Natural killer cell treated with Interleukin-12 subunit alpha and Interleukin-12 subunit beta and Interleukin-15 and Interleukin-18, amount 100 ng/mL, for 72 hours (primary cell): ENCODE measurements at regions not wholly inside any gene's neighbourhood (a gene's known extent, or its start where the extent isn't known, plus 50 kb on each side); places are given as distances from the start of the nearest gene placed in this dataset.

Source experiments
- ATAC-seq, 2 donors: fragments of 150-1000 bp; cut with Tn5 transposase in 1 of 2; sonication (Bioruptor Pico), chemical (Tn5 transposase) in 1 of 2; 2 replicates each; pipeline ENCODE4 v1.10.0; 2021
- DNase-seq: peaks from one replicate; pipeline ENCODE4 v3.0.0; 2022; ENCODE audit warnings: low spot score
- H3K27ac Mint-ChIP-seq, 2 donors: 1 replicate in 1 of 2; 2 replicates in 1 of 2; pipeline ENCODE4 v1.8.0; 2022; ENCODE audit warnings: mixed read lengths in 2 of 2, mild to moderate bottlenecking in 1 of 2, moderate library complexity in 1 of 2
- H3K27me3 Mint-ChIP-seq, 2 donors: 1 replicate in 1 of 2; 2 replicates in 1 of 2; pipeline ENCODE4 v1.8.0; 2022; ENCODE audit warnings: mixed read lengths in 2 of 2
- H3K36me3 Mint-ChIP-seq: one replicate; pipeline ENCODE4 v1.8.0; 2022; ENCODE audit warnings: mixed read lengths
- H3K4me1 Mint-ChIP-seq, 2 donors: 1 replicate in 1 of 2; 2 replicates in 1 of 2; pipeline ENCODE4 v1.8.0; 2022; ENCODE audit warnings: low read depth in 2 of 2, mixed read lengths in 2 of 2, mild to moderate bottlenecking in 1 of 2
- H3K4me3 Mint-ChIP-seq: one replicate; pipeline ENCODE4 v1.8.0; 2022; ENCODE audit warnings: mixed read lengths
- H3K9me3 Mint-ChIP-seq: 2 replicates; pipeline ENCODE4 v1.8.0; 2022; ENCODE audit warnings: mixed read lengths

DNA sequence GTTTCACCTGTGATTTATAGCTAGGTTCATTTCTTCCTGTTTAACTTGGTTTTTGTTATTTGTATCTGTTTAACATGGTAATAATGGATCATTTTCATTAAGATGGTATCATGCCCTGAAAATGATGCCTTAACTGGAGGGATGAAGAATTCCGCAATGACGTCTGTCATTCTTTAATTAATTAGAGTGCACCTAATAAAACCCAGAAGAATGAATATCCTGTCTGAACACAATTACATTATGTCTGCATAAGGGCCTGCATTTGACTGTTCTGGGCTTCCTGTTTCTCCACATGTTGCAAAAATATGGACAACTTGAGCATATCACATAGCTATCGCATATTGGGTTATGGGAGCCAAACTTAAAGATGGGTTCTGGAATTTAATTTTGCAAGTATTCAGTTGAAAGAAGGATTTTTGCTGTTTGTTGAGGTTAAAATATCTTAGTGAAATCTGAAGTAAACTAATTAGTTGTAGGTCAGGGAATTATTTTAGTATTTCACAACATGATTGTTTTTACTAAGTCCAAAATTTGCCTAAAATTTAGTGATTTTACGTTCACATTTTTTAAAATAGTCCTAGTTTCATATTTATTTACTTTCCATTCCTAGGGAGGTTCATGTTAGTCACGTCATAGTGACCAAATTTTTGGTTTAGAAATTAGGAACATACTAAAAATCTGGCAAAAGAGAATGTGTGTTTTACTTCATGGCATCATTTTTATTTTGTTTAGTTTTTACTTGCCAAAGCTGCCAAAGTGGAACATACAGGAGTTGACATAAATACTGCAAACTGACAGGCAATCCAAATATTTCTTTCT lies 321.0 kb upstream of the TGFBR2 start:
- Mint-ChIP-seq H3K27ac (peak overlapping the region; percentile 28 to 67), H3K36me3 (peaks cover 4% of the 10 kb centered on the region), H3K9me3 (no peaks in the 10 kb centered on the region), H3K4me3 (peak overlapping the region; percentile 46), H3K4me1 (peaks cover 30 to 56% of the 10 kb centered on the region in 2 donors), H3K27me3 (no peaks in the 10 kb centered on the region)
- DNase-seq (no peak), ATAC-seq (no peak)

DNA sequence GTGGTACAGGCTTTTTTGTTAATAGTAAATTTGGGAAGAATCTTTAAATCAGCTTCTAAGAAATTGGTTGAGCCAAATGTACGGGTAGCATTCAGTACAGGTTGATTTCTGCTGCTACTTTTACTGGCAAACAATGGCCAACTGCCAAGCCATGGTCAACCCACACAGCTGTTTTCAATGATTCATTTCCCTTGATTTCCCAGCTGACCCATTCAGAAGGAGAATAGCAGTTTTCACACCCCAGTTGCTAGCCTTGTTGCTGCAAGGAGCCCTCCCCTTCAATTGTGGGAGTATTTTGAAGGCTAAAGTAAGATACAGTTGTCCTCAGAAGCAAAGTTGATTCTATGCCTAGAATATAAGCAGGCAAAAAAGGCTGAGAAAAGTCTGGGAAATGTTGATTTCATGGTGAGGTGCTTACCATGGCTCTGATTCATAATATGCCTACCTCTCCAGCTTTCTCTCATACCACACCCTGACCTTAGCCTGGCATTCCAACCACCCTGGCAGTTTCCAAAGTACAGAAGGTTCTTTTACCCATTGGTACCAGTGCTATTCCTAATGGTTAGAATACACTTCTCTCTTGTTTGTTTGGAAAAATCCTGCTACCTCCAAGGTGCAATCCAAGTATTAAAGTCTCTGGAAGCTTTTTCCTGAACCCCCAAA lies 320.3 kb upstream of the TGFBR2 start:
- H3K36me3 Mint-ChIP-seq = peaks cover 4% of the 10 kb centered on the region
- H3K9me3 Mint-ChIP-seq = no peaks in the 10 kb centered on the region
- H3K27me3 Mint-ChIP-seq = no peaks in the 10 kb centered on the region
- H3K27ac Mint-ChIP-seq = peak overlapping the region; percentile 28 to 67
- H3K4me3 Mint-ChIP-seq = peak overlapping the region; percentile 46
- peak; percentile 64 for DNase-seq
- H3K4me1 Mint-ChIP-seq = peaks cover 30 to 56% of the 10 kb centered on the region in 2 donors
- ATAC-seq = peak; percentile 78 to 85

DNA sequence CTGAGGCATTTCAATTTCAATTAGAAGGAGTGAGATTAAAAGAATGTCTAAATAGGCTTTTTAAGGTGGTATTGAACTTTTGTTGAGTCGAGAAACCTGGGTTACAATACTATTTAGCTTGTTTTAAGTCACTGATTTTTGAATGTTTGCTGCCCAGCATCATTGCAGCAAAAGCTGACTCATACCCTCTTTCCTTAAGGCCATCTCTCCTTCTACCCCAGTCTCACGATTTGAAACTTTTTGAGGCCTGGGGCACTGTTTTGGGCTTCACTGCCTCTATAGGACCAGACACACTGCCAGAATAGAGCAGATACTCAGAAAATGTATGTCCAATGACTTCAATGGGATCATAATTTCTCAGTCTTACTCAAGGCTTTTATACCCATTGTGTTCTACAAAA lies 319.6 kb upstream of the TGFBR2 start:
- peaks cover 33 to 58% of the 10 kb centered on the region in 2 donors for H3K4me1 Mint-ChIP-seq
- no peaks in the 10 kb centered on the region for H3K9me3 Mint-ChIP-seq
- H3K4me3 Mint-ChIP-seq = peak overlapping the region; percentile 46
- peak overlapping the region; percentile 28 to 67 for H3K27ac Mint-ChIP-seq
- H3K36me3 Mint-ChIP-seq = peaks cover 4% of the 10 kb centered on the region
- ATAC-seq = peak in 1 of 2 donors; percentile 49
- H3K27me3 Mint-ChIP-seq = no peaks in the 10 kb centered on the region
- no peak for DNase-seq

DNA sequence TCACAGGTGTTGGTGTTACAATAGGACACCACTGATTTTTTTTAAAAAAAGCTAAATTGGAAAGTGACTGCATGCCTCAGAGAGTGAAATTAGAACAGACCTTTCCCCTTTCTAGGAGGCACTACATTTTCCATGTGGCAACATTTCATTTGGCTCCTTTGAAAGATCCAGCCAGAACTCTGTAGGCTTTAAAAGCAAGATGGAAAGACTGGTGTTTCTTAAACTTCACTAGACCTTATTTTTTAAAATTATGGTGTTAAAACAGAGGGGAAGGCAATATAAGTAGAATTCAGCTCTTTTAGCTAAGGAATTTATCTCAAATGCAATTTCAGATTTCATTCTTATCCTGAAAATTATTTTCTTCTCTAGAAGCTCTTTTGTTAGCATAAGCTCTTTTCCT lies 317.6 kb upstream of the TGFBR2 start:
- H3K27me3 Mint-ChIP-seq = peaks cover 0 to 4% of the 10 kb centered on the region in 2 donors
- H3K4me1 Mint-ChIP-seq = peaks cover 37 to 68% of the 10 kb centered on the region in 2 donors
- ATAC-seq (no peak), DNase-seq (no peak)
- H3K27ac Mint-ChIP-seq = peak overlapping the region; percentile 56 to 81
- peak overlapping the region; percentile 31 for H3K4me3 Mint-ChIP-seq
- peaks cover 4% of the 10 kb centered on the region for H3K36me3 Mint-ChIP-seq
- H3K9me3 Mint-ChIP-seq = no peaks in the 10 kb centered on the region

DNA sequence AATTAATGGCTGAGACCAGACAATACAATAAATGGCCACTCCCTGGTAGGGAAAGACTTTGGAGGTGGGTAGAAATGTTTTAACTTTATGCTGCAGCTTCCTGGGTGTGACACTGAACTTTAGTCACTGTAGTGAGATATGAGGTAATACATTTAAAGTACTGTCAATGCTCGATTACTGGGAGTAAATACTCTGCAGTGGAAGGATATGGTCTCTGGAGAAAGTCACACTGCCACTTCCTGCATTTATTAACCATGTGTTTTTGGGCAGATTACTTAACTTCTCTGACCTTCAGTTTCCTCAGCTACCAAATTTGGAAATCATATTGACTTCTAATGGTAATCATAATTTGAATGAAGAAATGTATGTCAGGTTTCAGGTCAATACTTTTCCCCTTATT lies 317.1 kb upstream of the TGFBR2 start:
- Mint-ChIP-seq H3K4me3 (peak overlapping the region; percentile 31), H3K9me3 (no peaks in the 10 kb centered on the region), H3K27me3 (peaks cover 0 to 7% of the 10 kb centered on the region in 2 donors), H3K27ac (peak overlapping the region; percentile 56 to 81), H3K4me1 (peaks cover 37 to 65% of the 10 kb centered on the region in 2 donors), H3K36me3 (peaks cover 4% of the 10 kb centered on the region)
- peak; percentile 66 to 80 for ATAC-seq
- DNase-seq = no peak

DNA sequence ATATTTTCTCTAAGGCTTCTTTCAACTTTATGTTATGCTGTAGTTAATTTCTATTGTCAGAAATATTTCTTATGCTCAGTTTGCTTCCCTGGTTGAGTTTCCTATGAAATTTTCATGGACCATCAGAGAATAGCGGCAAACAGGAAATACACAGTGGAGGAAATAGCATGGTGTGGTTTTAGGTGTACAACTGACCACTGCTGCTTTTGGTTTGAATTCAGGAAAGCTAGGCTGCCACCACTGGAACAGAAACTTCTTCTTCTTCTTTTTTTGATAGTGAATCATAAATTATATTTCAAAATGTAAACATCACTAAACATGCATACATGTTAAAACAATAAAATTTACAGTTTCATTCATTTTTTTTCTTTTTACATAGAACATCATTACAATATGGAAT lies 316.6 kb upstream of the TGFBR2 start:
- H3K36me3 Mint-ChIP-seq = peaks cover under 1% of the 10 kb centered on the region
- H3K27ac Mint-ChIP-seq = peak overlapping the region; percentile 56 to 81
- peak in 1 of 2 donors; percentile 39 for ATAC-seq
- peak overlapping the region; percentile 31 for H3K4me3 Mint-ChIP-seq
- H3K27me3 Mint-ChIP-seq = peaks cover 0 to 7% of the 10 kb centered on the region in 2 donors
- H3K9me3 Mint-ChIP-seq = no peaks in the 10 kb centered on the region
- peaks cover 37 to 60% of the 10 kb centered on the region in 2 donors for H3K4me1 Mint-ChIP-seq
- DNase-seq = no peak

DNA sequence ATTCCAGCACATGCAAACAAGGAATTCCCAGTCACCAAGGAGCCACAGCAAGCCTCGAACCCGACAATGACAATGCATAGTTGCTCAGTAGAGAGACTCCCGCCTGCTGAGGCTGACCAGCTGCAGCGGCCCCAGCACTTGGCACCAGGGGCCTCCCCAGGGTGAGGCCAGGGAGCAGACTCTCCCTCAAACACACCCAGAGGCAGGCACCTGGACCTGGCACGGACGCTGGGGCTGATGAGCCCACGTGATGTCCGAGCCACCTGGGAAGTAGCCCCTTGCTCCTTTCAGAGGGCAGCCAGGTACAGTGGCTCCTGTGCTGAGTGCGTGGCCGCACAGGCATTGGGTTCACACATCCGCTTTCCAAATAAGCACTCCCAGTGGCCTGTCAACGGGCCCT lies 315.9 kb upstream of the TGFBR2 start:
- DNase-seq = no peak
- peaks cover 0 to 7% of the 10 kb centered on the region in 2 donors for H3K27me3 Mint-ChIP-seq
- no peak overlapping the region for H3K4me3 Mint-ChIP-seq
- H3K36me3 Mint-ChIP-seq = no peaks in the 10 kb centered on the region
- peaks cover 31 to 54% of the 10 kb centered on the region in 2 donors for H3K4me1 Mint-ChIP-seq
- H3K9me3 Mint-ChIP-seq = no peaks in the 10 kb centered on the region
- peak overlapping the region in 1 of 2 donors; percentile 56 for H3K27ac Mint-ChIP-seq
- ATAC-seq = no peak

DNA sequence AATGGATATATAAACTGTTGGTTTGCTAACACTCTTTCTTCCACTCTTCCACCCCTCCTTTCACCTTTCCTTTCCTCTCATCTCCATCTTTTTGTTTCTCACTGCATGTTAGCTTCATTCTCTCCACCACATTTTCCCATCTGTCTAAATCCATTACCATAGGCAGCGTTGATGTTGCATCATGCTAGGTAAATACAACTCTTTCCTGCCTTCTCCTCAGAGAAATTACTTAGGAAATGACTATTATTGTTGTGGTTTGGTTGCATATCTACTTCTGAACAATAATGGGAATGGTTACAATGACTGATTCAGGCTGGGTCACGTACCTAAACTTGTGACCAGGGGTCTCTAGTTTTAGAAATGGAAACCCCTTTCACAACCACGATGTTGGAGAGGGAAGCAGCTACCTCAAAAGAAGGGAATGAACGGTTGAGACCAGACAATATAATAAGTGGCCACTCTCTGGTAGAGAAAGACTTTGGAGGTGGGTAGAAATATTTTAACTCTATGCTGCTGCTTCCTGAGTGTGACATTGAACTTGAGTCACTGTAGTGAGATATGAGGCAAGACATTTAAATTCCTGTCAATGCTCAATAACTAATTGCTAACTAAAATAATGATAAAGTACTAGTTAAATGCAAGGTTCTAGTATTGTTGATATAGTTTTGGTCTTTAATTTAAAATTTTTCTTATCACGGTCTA lies 314.1 kb upstream of the TGFBR2 start:
- Mint-ChIP-seq H3K4me3 (peak overlapping the region; percentile 26), H3K27ac (peak overlapping the region; percentile 1 to 14), H3K4me1 (peaks cover 18 to 36% of the 10 kb centered on the region in 2 donors), H3K36me3 (no peaks in the 10 kb centered on the region), H3K27me3 (peaks cover 0 to 7% of the 10 kb centered on the region in 2 donors), H3K9me3 (no peaks in the 10 kb centered on the region)
- DNase-seq (no peak), ATAC-seq (peak in 1 of 2 donors; percentile 26)

DNA sequence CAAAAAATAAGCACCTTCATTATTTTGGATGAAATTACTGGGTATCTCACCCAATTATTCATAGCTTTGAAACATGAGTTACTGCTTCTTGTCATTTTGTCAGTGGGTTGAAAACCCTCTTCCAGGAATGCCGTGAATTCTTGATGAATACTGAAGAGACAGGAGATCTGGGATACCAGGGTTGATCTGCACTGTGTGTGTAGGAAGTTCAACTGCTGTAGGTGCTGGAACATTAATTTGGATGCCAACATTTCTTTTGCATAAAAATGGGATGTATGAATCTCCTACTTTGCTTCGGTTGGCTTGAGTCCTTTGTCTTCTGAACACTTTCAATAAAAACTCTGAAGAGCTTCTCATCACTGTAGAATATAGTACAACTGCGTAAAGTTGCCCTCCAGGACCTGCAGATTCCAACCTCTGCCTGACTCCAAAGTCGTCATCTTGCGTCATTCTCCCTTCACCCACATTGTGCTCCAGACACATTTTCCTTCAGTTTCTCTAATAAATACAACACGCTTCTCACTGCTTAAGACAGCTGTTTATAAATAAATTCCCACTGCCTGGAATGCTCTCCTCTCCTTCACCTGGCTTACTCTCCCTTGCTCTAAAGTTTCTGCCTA lies 312.7 kb upstream of the TGFBR2 start:
- ATAC-seq (no peak), DNase-seq (no peak)
- no peak overlapping the region for H3K4me3 Mint-ChIP-seq
- H3K4me1 Mint-ChIP-seq = peaks cover 15 to 24% of the 10 kb centered on the region in 2 donors
- H3K9me3 Mint-ChIP-seq = no peaks in the 10 kb centered on the region
- H3K36me3 Mint-ChIP-seq = no peaks in the 10 kb centered on the region
- H3K27me3 Mint-ChIP-seq = peaks cover 0 to 7% of the 10 kb centered on the region in 2 donors
- H3K27ac Mint-ChIP-seq = no peak overlapping the region

DNA sequence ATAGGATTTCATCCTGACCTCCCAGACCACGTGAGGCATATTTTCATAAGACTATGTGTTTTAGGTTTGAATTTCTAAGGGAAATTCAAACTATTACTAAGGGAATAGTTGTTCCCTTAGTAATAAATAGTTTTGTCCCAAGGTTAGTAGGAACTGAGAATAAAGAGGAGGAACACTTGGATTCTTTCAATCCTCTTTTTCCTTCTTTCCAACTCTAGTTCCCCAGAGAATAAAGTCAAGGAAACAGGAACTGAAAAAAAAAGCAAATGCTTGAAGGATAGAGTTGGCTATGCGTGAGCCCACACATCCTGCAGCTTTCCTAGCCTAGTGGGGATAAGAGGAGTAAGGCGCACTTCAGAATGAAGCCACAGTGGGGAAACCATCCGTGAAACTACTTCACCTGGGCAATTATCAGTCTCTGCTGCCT lies 312.1 kb upstream of the TGFBR2 start:
- H3K4me3 Mint-ChIP-seq = no peak overlapping the region
- no peak overlapping the region for H3K27ac Mint-ChIP-seq
- ATAC-seq (no peak), DNase-seq (no peak)
- no peaks in the 10 kb centered on the region for H3K36me3 Mint-ChIP-seq
- H3K27me3 Mint-ChIP-seq = peaks cover 0 to 7% of the 10 kb centered on the region in 2 donors
- peaks cover 13 to 19% of the 10 kb centered on the region in 2 donors for H3K4me1 Mint-ChIP-seq
- no peaks in the 10 kb centered on the region for H3K9me3 Mint-ChIP-seq

DNA sequence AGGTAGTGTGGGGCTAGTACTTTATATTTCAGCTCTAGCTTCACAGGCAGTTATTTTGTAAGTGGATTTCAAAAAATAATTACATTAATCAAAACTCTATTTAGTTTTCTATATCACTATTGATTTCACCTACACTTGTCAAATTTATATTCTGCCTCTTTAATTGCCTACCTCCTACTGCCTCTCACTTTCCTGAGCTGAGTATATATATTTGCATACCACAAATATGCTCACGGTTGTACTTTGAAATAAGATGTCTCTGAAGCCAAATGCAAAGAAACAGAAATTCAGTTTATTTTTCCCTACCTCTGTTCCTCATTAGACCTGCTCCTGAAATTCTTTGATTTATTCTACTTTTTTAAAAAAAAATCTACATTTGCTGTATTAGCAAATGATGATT lies 309.3 kb upstream of the TGFBR2 start:
- H3K27me3 Mint-ChIP-seq = peaks cover 6 to 11% of the 10 kb centered on the region in 2 donors
- no peaks in the 10 kb centered on the region for H3K36me3 Mint-ChIP-seq
- ATAC-seq (no peak), DNase-seq (no peak)
- peaks cover 4 to 7% of the 10 kb centered on the region in 2 donors for H3K4me1 Mint-ChIP-seq
- no peak overlapping the region for H3K4me3 Mint-ChIP-seq
- no peaks in the 10 kb centered on the region for H3K9me3 Mint-ChIP-seq
- no peak overlapping the region for H3K27ac Mint-ChIP-seq

DNA sequence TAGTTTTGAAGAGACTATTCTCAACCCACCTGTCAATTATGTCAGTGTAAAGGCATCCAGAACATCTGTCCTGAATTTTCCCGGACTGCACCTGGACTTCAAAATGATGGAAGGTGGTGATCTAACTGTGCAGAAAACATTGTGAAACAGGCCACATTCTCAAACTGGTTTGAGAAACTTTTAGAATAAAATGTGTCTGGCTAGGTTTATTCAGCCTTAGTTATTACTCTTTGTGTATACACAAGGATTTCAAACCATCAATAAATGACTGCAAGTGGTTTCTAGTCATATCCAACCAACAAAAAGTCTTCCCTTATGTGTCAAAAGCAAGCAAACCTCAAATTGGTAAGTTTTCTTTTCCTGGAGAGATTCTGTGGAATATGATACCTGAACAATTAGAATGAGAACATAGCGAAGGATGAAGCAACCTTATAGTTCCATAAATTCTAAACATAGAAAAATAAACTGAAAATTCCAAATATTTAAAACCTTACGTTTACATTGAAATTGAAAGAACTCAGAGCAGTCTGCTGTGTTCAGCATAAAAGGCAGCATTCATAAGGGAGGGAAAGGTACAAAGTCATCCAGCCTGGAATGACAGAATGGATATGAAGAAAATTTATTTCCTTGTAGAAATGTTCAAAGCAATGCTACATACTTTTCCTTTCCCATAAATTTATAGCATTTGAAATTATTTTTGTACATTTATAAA lies 306.6 kb upstream of the TGFBR2 start:
- Mint-ChIP-seq H3K9me3 (peaks cover 3% of the 10 kb centered on the region), H3K36me3 (peaks cover 5% of the 10 kb centered on the region), H3K27ac (no peak overlapping the region), H3K4me1 (no peaks in the 10 kb centered on the region), H3K4me3 (no peak overlapping the region), H3K27me3 (peaks cover 0 to 11% of the 10 kb centered on the region in 2 donors)
- ATAC-seq (no peak), DNase-seq (no peak)

DNA sequence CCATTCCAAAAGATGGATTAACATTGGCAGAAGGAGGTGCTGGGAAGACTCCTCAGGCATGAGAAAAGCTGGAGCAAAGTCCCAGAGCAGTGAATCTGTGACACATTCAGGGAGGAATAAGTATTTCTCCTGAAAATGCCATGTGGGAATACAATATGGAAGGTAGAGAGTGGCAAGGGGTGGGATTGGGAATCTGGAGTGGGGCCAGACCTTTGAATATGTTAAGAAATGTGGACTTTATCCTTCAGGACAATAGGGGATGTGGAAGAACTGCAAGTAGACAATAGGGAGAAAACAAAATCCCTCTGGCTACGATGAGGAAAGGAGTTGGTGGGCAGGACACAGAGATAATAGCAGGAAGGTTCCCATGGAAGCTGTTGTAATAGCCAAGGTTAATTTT lies 305.6 kb upstream of the TGFBR2 start:
- Mint-ChIP-seq H3K27ac (no peak overlapping the region), H3K9me3 (peaks cover 3% of the 10 kb centered on the region), H3K4me1 (no peaks in the 10 kb centered on the region), H3K27me3 (peaks cover 2 to 11% of the 10 kb centered on the region in 2 donors), H3K4me3 (no peak overlapping the region), H3K36me3 (peaks cover 11% of the 10 kb centered on the region)
- DNase-seq (no peak), ATAC-seq (no peak)
